ENCODE measurements at regions not wholly inside any gene's neighbourhood (a gene's known extent, or its start where the extent isn't known, plus 50 kb on each side); places are given as distances from the start of the nearest gene placed in this dataset.

- no peak for TF ChIP-seq AFF4 (CRISPR knock-in tag; IDR thresholded peaks at IDR 0.05)
Measured at GRCh38 chr15:57770495-57770894, 64.0 kb downstream of the POLR2M start (continued).

- no peak for DNase-seq (ENCODE audit: low spot score)
- no peak for ATAC-seq
- CTCF ChIA-PET (ENCODE audit: low intra/inter-chr PET ratio, low total read pairs) = no interaction called here
- FAIRE-seq = no peak
- H3K36me3 ChIP-seq (replicated peaks in 1 of 2; ENCODE audit: control insufficient read depth in 1 of 2, insufficient read depth in 2 of 2, low read length in 2 of 2) = no peaks in the 10 kb centered on the region
- 39% methylated on average over 7 of the region's 7 CpGs for WGBS (ENCODE audit: low lambda C conversion rate)
- H2AFZ ChIP-seq (ENCODE audit: low read length) = no peak overlapping the region
- H3K9me3 ChIP-seq (ENCODE audit: low read length) = no peaks in the 10 kb centered on the region
- no peak overlapping the region for H3K27ac ChIP-seq (ENCODE audit: extremely low read length, insufficient read depth, low read length)
- H3K4me2 ChIP-seq (ENCODE audit: low read depth, low read length) = no peak overlapping the region
- no peak overlapping the region for H3K4me3 ChIP-seq (replicated peaks in 1 of 3; ENCODE audit: insufficient read depth in 1 of 3, low read depth in 2 of 3, low read length in 3 of 3)
- BruUV-seq (replicated peaks) = no TSS peak
- no peaks in the 10 kb centered on the region for H3K4me1 ChIP-seq (ENCODE audit: insufficient read depth, low read length)
- TF ChIP-seq KAT7 (CRISPR knock-in tag; IDR thresholded peaks at IDR 0.05; ENCODE audit: borderline replicate concordance) (no peak), AGO2 (optimal IDR thresholded peaks at IDR 0.05; ENCODE audit: low read depth, low read length) (no peak), ZNF75D (CRISPR knock-in tag; IDR thresholded peaks at IDR 0.05; ENCODE audit: borderline replicate concordance) (no peak), GMEB1 (CRISPR knock-in tag; IDR thresholded peaks at IDR 0.05; ENCODE audit: borderline replicate concordance) (no peak), SMC3 (IDR thresholded peaks at IDR 0.05; ENCODE audit: low read length) (no peak), THAP11 (CRISPR knock-in tag; IDR thresholded peaks at IDR 0.05) (no peak), REL (CRISPR knock-in tag; conservative IDR thresholded peaks at IDR 0.05) (no peak), ZNF747 (CRISPR knock-in tag; IDR thresholded peaks at IDR 0.05; ENCODE audit: borderline replicate concordance) (no peak), AGO1 (IDR thresholded peaks at IDR 0.05; ENCODE audit: low read depth, low read length, poor library complexity, severe bottlenecking) (no peak), ZNF414 (CRISPR knock-in tag; IDR thresholded peaks at IDR 0.05) (no peak), PCBP1 (IDR thresholded peaks at IDR 0.05; ENCODE audit: borderline replicate concordance, low read depth, low read length) (no peak), ZNF460 (CRISPR knock-in tag; IDR thresholded peaks at IDR 0.05; ENCODE audit: borderline replicate concordance) (no peak), DMAP1 (CRISPR knock-in tag; IDR thresholded peaks at IDR 0.05) (no peak)
- in situ Hi-C loops (cut with HindIII; ENCODE audit: extremely low pct_ligation_motif_present, low pct_unique_long_range_greater_than_20kb) (no loop called here), intact Hi-C loops (cut with micrococcal nuclease; ENCODE audit: unreplicated experiment) (no loop called here)
- H3K27me3 ChIP-seq (ENCODE audit: control insufficient read depth in 1 of 2, insufficient read depth in 2 of 2, low read length in 2 of 2) = no peaks in the 10 kb centered on the region; a peak in 1 of 5 replicates
- POLR2A ChIA-PET = no interaction called here
- no peaks in the 10 kb centered on the region for H3K79me2 ChIP-seq (ENCODE audit: insufficient read depth, low read length)
- no peak overlapping the region for H3K9ac ChIP-seq (ENCODE audit: insufficient read depth, low read depth, low read length)
- no peaks in the 10 kb centered on the region for H4K20me1 ChIP-seq (ENCODE audit: insufficient read depth, low read length)
Measured at GRCh38 chr15:57772223-57772957, 65.9 kb downstream of the POLR2M start.

All from HepG2 (cell line).